ENCODE measurements at regions not wholly inside any gene's neighbourhood (a gene's known extent, or its start where the extent isn't known, plus 50 kb on each side); places are given as distances from the start of the nearest gene placed in this dataset.

DNA sequence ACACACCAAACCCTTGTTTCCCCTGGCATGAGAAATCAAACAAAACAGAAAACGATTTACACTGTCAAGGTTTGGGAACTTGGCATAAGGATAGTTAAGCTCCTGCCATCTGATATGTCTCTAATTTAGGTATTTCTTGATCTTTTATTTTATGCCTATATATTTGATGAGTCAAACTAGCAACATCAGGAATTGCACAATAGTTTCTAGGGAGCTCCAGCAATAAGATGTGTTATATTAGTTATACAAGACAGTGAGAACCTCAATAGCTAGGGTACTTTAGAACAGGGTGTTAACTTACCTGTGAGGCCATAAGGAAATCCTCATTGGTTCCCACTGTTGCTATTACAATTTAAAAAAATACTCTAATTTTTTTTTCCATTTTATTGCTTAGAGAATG is 474.2 kb downstream of the GBA3 start:
- no peak for DNase-seq (ENCODE audit: low read depth)

DNA sequence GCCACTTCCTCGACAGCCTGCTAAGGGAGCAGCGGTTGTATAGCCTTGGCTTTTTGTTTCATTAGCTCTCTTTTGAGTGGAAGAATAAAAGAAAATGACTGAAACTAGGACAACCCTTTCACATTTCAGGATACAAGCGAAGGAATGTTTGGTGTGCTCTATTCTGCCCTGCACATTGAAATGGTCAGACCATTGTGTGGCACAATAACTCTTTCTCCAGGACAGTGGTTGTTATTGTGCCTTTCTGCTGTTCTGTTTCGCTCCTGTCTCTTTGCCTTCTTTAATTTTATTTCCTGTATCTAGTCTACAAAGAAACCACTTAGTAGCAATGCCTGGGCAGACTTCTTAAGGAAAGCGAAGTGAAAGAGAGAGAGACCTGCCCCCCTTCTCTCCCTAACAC is 473.7 kb downstream of the GBA3 start:
- no peak for DNase-seq (ENCODE audit: low read depth)

DNA sequence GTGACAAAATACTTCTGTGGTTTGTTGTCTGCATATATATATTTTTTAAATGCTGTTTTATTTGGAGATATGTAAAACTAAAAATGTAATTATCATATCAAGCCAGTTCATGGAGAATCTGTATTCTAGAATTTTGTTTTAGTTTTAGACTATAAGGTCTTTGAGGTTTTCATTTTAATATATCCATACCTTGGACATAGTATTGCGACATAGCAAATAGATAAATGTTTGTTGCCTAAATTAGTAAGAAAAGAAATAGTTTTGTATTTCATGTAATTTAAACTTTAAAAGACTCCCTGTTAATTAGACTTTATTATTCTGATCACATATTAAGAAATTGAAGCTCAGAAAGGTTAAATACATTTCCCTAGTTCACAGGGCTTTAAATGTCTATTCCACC is 472.9 kb downstream of the GBA3 start:
- DNase-seq (ENCODE audit: low read depth): no peak

DNA sequence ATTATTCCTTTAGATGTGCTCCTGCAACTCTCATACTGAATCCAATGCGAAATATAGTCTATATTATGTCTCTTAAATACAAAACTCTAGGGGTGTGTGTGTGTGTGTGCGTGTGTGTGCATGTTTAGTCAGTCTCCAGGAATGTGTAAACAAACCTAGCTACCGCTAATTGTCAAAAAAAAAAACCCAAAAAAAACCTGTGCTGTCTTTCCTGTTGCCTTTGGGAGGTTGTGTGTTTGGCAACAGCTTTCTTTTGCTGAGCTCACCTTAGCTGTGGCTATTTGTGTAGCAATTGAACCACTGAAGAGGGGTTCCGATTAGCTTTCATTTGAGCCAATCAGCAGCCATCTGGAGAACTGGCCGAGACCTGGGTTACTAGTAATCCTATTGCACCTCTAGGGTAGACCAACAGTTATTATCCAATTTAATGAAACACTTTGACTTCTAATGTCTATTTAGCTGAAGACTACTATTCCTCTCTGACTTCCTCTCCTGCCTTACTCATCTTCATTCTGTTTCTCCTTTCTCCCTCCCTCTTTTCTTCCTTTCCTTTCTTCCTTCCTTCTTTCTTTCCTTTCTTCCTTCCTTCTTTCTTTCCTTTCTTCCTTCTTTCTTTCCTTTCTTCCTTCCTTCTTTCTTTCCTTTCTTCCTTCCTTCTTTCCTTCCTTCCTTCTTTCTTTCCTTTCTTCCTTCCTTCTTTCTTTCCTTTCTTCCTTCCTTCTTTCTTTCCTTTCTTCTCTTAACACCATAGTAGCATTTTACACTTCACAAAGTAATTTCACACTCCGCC is 471.1 kb downstream of the GBA3 start:
- no peak for DNase-seq (ENCODE audit: low read depth)

DNA sequence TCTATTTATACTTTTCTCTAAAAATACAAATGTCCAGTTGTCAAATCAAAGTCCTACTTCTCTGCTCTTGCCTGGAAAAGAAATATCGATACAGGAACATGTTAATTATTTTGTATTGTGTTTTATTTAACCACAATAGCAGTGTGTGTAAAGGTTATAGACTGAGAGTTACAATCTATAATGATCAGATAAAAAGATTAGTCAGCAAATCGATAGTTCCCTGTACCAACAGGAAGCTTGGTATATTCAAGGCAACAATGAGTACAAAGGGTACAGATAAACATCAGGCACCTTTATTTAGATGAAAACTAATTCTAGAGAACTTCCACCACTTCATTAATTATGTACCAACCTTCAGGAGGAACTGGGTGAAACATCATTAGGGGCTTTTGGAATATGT is 469.5 kb downstream of the GBA3 start:
- DNase-seq (ENCODE audit: low read depth): no peak

DNA sequence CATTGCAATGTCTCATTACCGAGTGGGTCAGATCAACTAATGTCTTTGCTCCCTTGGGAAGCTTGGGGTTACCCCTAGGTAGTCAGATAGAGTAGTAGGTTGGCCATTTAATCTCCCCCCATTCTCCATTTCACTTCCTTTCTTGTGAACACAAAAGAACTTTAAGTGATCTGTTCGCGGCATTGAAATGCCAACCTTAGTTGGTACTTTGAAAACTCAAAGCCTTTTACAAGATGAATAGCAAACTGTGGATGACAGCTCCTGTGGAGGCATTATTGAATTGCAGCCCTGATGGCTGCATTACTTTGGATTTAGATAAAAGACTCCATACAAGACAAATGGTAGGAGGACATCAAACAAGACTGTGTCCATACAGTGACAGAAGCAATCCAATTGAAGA is 469.1 kb downstream of the GBA3 start:
- no peak for DNase-seq (ENCODE audit: low read depth)

DNA sequence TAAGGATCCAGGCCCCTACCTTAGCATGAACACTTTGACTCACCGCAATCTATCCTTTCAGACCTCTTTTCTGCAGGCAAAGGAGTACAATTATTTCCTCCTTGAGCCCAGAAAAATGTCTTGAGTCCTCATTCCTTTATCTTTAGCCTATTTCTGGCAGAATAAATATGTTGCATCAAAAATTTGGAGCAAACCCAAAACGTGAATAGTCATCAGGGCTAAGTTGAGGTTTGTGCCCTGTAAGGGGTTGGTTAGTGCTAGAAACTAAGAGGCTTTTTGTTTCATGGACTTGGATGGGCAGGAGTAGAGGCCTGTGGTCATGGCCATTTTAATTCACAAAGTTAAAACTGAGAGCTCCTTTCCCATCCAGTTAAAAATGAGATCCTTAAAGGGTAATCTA is 460.3 kb downstream of the GBA3 start:
- no peak for DNase-seq (ENCODE audit: low read depth)

DNA sequence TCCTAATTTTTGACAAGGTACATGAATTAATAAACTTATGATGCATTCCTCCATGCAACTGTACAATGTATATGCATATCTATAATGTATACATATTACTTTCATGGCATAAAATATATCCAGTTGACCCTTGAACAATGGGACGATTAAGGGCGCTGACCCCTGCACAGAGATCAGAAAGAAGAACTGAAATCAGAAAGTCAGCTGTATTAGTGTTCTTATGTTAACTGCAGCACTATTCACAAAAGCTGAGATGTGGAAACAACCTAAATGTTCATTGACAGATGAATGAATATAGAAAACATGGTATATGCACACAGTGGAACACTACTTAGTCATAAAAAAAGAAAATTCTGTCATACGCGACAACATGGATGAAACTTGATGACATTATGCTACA is 457.1 kb downstream of the GBA3 start:
- no peak for DNase-seq (ENCODE audit: low read depth)

DNA sequence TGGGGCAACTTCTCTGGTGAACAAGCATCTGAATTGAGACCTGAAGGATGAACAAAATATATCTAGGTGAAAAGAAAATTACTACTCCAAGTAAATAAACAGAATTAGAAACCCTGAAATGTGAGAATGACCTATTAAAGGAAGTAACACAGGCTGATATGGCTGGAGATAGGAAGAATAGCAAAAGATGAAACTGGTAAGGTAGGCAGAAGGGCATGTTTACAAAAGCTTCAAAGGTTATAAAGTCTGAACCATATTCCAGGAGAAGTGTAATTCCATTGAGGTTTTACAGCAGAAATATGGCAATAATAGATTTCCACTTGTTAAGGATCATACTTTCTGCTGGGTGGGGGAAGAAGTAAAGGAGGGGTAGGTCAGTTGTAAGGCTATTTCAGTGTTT is 452.0 kb downstream of the GBA3 start:
- no peak for DNase-seq (ENCODE audit: low read depth)

DNA sequence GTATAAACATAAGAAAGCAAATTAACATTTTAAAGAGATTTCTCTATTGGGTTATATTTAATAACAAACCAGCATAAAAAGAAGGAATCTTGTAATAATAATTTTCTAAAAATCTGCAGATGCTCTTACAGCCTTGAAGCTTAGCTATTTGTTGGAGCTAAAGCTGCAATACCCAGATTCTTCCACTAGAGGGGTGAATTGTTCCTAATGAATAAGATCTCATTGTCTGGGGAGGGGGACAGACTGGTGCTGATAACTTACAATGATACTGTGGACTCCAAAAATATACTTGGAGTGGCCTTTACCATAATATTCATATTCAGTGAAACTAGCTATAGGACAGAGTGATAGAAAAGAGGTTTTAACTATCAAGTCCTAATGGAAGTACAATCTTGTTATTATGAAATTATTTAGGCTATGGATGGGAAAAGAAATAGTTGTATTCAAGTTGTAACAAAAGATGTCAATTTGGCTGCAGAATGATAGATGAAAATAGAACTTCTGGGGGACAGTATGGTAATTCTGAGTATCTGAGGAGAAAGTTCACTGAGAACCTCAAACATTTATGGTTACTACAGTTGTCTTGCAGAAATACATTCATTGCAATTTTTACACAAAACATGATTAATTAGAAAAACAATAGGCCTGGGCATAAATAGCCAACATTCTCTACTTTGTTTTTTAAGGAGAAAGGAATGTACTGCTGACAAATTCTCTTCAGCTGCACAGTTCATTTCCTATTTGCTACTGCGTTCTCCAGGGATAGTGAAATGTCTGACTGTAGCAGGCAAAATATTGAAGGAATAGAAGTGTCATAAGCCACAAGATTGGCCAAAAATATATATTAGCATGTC is 443.3 kb downstream of the GBA3 start:
- DNase-seq (ENCODE audit: low read depth): no peak

DNA sequence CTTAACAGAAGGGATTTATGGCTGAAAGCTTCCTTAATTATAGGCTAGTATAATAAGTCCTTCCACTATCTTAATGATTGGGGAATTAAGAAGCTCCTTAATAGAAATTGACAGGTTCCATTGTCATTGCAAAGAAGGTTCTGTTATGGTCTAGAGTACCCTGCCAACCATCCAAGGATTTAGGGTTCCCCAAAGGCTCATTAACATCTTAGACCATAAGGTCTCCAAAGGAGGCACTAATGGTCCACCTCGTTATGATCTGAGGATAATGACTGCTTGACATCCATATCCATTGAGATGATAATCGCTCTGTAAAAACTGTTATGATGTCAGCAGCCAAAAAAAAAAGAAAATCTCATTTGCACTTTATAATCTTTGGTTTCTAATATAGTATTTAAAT is 441.6 kb downstream of the GBA3 start:
- no peak for DNase-seq (ENCODE audit: low read depth)

DNA sequence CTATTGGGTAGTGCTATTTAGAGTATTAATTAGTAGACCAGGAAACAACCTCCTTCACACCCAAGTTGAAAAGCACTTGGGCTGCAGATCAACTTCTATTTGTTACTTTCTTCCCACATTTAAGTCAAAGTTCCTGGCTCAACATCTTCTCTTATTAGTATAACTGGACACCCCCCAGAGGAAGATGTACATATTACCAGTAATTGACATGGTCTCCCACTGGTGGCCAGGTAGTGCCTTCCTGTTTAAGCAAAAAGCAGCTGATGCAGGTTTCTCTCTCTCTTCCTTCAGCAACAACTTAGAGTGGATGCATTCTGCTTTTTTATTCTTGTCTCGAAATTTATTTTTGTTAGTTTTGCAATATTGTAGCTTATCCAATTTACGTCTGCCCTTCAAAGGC is 438.1 kb downstream of the GBA3 start:
- no peak for DNase-seq (ENCODE audit: low read depth)

DNA sequence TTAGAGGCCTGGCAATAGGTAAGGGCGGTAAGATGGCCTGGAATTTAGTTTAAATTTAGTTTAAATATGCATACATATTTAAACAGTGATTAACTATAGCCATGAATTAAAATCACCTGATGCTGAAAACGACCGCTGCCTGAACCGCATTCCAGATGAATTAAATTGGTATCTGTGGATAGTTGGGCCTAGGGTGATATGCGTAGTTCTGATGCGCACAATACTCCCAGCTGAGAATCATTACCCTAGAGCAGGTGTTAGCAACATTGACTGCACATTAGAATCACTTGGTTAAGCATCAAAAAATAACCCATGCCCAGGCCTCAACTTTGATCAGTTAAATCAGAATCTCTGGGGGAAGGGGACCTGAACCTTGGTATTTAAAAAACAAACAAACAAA is 432.4 kb downstream of the GBA3 start:
- DNase-seq (ENCODE audit: low read depth): no peak

DNA sequence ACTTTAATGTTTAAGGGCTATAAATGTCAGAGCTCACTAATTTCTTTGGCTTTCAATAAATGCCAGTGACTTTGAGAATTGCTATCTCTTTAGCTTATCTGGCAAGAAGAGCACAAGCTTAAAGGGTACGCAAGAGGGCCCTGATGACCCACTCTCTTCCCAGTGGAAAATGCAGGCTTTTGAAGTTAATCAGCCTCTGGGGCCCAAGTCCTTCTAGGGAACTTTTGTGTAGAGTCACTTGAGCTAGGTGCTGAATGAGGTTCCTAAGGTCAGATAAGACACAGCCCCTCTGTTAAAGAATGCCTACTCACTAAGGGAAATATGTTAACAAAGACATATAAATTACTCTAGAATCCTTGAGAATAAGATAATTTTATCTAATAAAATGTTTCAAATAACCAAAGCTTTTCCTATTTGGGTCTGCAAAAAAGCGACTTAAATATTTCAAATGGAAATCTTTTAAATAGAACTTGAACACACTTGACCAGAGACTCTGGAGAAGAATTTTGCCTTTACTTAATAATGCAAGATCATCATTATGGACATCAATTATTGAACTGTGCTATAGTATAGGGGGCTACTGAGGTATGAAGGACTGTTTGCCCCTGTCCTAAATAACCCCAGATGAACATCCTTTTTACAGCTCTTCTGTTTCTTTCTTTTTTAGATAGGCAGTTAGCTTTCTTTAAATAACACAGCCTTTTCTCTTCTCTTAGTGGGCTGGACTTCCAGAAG is 430.1 kb downstream of the GBA3 start:
- no peak for DNase-seq (ENCODE audit: low read depth)

DNA sequence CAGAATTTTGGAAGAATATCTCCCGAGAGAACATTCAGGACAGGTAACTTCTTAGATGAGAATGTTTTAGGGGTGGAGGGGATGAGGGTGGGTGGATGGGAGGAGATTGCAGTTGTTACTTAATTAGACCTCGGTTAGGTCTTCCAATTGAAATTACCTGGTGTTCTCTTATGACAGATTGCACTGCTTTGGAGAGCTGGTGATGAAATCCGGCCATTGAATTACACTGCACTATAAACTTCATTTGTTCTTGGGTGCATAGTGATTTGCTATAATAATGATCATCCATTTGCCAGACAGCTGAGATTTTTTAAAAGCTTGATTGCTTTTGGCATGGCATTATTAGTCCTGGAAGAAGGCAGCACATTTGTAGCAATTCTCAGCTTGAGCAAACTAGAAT is 427.6 kb downstream of the GBA3 start:
- no peak for DNase-seq (ENCODE audit: low read depth)

DNA sequence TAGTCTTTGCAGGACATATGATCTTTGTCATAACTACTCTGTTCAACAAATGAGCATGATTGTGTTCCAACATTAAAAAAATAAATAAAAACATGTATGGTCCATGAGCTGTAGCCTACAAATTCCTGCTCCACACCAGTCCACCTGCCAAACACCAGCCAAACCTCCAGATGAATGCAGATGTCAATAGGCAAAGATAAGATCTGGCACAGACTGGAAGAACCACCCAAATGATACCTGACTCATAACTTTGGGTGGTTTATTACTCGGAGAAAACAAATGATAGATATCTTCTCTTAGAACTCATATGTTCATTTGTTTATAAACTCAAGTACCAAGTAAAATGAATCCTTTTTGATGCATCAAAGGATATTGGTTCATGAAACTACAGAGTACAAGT is 425.1 kb downstream of the GBA3 start:
- no peak for DNase-seq (ENCODE audit: low read depth)

DNA sequence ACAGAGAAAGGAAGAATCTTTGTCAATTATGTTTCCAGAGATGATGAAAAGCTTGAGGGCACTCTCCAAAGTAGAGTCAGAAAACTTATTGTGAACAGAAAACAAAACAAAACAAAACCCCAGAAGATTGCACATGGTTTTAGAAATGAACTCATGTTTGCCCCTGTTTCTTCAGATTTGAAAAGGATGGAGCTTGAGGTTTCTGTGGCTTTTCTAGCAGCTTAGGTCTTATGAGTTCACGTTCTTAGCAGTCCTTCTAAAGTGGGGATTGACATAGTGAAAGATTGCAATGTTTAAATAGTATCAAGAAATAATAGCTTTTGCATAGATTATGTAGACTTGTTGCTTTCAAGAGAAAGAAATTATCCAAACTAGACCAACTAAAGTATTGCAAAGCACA is 421.8 kb downstream of the GBA3 start:
- DNase-seq (ENCODE audit: low read depth): no peak

DNA sequence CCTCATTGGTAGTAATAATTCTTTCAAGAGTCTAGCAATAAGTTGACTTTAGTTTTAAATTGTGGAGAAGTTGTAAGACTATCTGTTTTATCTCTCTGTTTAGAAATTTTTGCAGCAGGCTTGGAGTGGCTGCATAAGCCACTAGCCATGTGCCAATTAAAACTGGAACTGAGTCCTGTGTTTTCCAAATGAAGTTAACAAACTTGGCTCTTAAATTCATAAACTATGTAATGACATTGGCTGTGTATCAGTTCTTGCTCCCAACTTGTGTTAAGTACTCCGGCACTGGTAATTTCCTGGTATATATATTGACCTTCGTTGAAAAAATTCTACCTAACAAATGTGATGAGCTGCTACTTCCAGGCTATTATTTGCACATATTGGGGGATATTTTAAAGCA is 420.4 kb downstream of the GBA3 start:
- DNase-seq (ENCODE audit: low read depth): no peak

DNA sequence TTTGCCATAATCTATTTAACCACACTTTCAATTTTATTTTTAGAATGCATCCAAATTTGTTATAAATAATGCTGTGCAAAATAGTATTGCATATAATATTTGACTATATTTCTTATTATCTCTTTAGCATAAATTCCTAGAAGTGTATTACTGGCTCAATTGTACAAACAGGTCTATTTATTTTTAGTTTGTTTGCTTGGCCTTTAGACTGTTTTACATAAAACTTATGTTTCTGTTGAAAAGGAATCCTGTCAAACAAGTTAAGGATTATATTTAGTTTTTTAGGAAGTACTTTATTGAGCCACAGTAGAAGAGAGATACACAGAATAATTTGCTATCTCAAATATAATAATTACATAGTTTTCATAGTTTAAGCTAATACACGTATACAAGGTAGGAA is 413.8 kb downstream of the GBA3 start:
- no peak for DNase-seq (ENCODE audit: low read depth)

DNA sequence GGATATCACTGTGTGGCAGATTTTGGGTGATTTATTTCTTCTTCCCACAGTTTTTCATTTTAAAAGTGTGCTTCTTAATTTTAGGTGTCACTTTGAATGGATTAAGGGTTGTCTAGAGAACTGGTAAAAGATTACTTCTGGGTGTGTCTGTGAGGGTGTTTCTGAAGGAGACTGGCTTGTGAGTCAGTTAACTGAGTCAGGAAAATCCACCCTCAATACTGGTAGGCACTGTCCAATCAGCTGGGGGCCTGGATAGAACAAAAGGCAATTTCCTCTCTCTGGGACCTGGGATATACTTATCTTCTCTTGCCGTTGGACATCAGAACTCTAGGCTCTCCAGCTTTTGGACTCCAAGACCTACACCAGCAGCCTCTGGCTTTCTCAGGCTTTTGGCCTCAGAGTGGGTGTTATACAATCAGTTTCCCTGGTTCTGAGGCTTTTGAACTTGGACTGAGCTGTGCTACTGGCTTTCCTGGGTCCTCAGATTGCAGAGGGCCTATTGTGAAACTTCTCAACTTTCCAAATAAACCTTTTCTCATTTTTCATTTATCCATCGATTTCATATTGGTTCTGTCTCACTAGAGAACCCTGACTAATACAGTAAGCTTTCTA is 413.1 kb downstream of the GBA3 start:
- DNase-seq (ENCODE audit: low read depth): no peak

DNA sequence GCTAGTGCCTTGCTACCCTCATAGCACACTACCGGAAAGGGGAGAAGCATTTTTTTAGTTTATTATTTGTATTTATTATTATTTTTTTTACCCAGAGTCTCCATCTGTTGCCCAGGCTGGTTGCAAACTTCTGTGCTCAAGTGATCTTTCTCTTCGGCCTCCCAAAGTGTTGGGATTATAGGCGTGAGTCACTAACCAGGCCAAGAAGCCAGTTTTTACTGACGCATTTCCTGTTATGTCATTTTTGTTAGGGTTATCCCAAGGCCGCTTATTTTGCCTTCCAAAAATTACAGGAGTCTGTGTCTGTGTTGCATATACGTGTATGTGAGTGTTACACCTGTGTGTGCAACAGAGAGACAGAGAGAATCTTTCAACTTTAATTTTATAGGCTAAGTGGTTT is 404.5 kb downstream of the GBA3 start:
- DNase-seq (ENCODE audit: low read depth): no peak

DNA sequence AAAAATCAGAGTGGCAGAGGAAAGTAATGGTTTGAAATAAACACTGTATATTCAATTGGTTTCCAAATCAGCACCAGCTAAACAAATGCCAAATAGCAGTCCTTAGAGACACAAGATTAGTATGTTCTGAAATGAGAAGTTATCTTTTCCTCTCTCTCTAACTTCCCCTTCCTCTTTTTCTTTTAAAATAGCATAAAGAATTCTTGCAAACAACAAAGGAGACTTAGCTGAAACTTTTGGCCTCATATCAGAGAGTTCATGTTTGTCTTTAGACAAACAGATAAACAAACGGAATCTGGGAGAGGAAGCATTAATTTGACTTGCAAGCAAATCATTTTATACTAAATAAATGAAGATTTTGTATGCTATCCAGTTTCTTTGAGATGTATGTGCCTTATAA is 399.0 kb downstream of the GBA3 start:
- no peak for DNase-seq (ENCODE audit: low read depth)

DNA sequence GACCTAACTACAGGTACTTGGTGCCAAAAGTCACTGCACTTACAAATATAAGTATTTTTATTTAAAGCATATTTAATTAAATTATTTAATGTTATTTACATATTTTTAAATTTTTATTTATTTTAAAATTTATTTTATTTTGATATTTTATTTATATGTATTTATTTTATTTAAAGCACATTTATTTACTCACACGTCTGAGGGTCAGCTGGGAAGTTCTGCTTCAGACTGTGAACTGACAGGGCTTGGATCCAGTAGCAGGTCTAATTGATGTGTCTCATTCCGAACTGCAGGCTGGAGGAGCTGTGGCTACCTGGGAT is 392.5 kb downstream of the GBA3 start:
- DNase-seq (ENCODE audit: low read depth): no peak

Measured in activated T-cell treated with anti-CD3 and anti-CD28 coated beads for 24 hours (primary cell).